GM20000 (cell line): ENCODE measurements at regions not wholly inside any gene's neighbourhood (a gene's known extent, or its start where the extent isn't known, plus 50 kb on each side); places are given as distances from the start of the nearest gene placed in this dataset.
A peak's percentile ranks its signal among the peaks of the same experiment; 100 is the strongest.
"Not testable (repeated sequence)": the region's sequence is repeated elsewhere in the genome, so short reads cannot be mapped to it uniquely, and the experiment has no call there.

Source experiments
- DNase-seq: peaks from one replicate; pipeline ENCODE4 v3.0.0; 2012; ENCODE audit warnings: low spot score
- CTCF ChIP-seq: IDR thresholded peaks from 2 replicates; pipeline ENCODE4 v1.5.1; 2012; ENCODE audit warnings: mild to moderate bottlenecking, control low read depth; ENCODE audit errors: extremely low read depth, missing control alignments

GRCh38 chr18:54662986-54663385 lies 71.9 kb downstream of the DYNAP start:
- no peak for TF ChIP-seq CTCF
- no peak for DNase-seq

- DNase-seq: not testable (repeated sequence)
These were observed 78.7 kb downstream of the DYNAP start for GRCh38 chr18:54669701-54670100.

GRCh38 chr18:54671291-54671881 lies 80.3 kb downstream of the DYNAP start:
- TF ChIP-seq CTCF: peak; percentile 6
- DNase-seq: peak; percentile 15

GRCh38 chr18:54672109-54672508 lies 81.1 kb downstream of the DYNAP start:
- no peak for DNase-seq
- no peak for TF ChIP-seq CTCF

- no peak for TF ChIP-seq CTCF
- no peak for DNase-seq
These were observed 81.9 kb downstream of the DYNAP start for GRCh38 chr18:54672846-54673475.

GRCh38 chr18:54673936-54674335 lies 82.9 kb downstream of the DYNAP start:
- TF ChIP-seq CTCF: no peak

GRCh38 chr18:54675076-54675475 lies 84.0 kb downstream of the DYNAP start:
- no peak for TF ChIP-seq CTCF
- no peak for DNase-seq

More at GRCh38 chr18:54673936-54674335, 82.9 kb downstream of the DYNAP start:
- DNase-seq: no peak
